Caco-2 (cell line): ENCODE measurements at regions not wholly inside any gene's neighbourhood (a gene's known extent, or its start where the extent isn't known, plus 50 kb on each side); places are given as distances from the start of the nearest gene placed in this dataset.

ENCODE experiments used
- BruUV-seq: library from RNA; stranded (reverse); fragments of 400-500 nt; replicated peaks from 2 replicates; lab custom pipeline; 2021; lab: Mats Ljungman, UMichigan
- CTCF ChIA-PET: fragments of 300-600 bp; sonication (Branson Sonifier 250); formaldehyde crosslinking; loops from one replicate; lab custom pipeline; 2022; ENCODE audit warnings: antibody characterized with exemption; lab: Charles Lee
- POLR2A ChIA-PET: fragments of 300-600 bp; sonication (Branson Sonifier 250); formaldehyde crosslinking; loops from one replicate; lab custom pipeline; 2022; ENCODE audit warnings: antibody characterized with exemption; lab: Charles Lee
- DNase-seq, 2 experiments: peaks; one replicate each; pipeline versions ENCODE4 v3.0.0 to v3.0.0-alpha.2; 2020 to 2022
- H3K27me3 ChIP-seq: replicated peaks from 2 replicates; pipeline ENCODE4 v1.6.0; 2011; ENCODE audit warnings: low read length; ENCODE audit not compliant: control insufficient read depth, insufficient read depth
- H3K36me3 ChIP-seq: 2 replicates; pipeline ENCODE4 v1.5.1; 2011; ENCODE audit warnings: low read length; ENCODE audit not compliant: control insufficient read depth, insufficient read depth
- H3K4me1 ChIP-seq: fragments of 250-450 bp; sonication (Bioruptor Pico); 2 replicates; pipeline ENCODE4 v1.5.1; 2020; ENCODE audit warnings: mild to moderate bottlenecking
- H3K4me3 ChIP-seq: 2 replicates; pipeline ENCODE4 v1.5.1; 2011; ENCODE audit warnings: low read depth, mild to moderate bottlenecking, control low read depth, low read length
- H3K9me3 ChIP-seq: fragments of 250-450 bp; sonication (Bioruptor Pico); 2 replicates; pipeline ENCODE4 v1.5.1; 2020; ENCODE audit warnings: mild to moderate bottlenecking, moderate library complexity
- H3K27ac Mint-ChIP-seq: one replicate; pipeline ENCODE4 v1.8.0; 2022; ENCODE audit warnings: mixed read lengths; ENCODE audit not compliant: unreplicated experiment
- H3K27me3 Mint-ChIP-seq: one replicate; pipeline ENCODE4 v1.8.0; 2022; ENCODE audit warnings: mixed read lengths; ENCODE audit not compliant: insufficient read depth, unreplicated experiment
- H3K36me3 Mint-ChIP-seq: one replicate; pipeline ENCODE4 v1.8.0; 2022; ENCODE audit warnings: mild to moderate bottlenecking, mixed read lengths; ENCODE audit not compliant: insufficient read depth, unreplicated experiment
- H3K4me1 Mint-ChIP-seq: one replicate; pipeline ENCODE4 v1.8.0; 2022; ENCODE audit warnings: low read depth, mixed read lengths; ENCODE audit not compliant: unreplicated experiment
- H3K4me3 Mint-ChIP-seq: one replicate; pipeline ENCODE4 v1.8.0; 2022; ENCODE audit warnings: mild to moderate bottlenecking, moderate library complexity, mixed read lengths; ENCODE audit not compliant: unreplicated experiment
- H3K9me3 Mint-ChIP-seq: one replicate; pipeline ENCODE4 v1.8.0; 2022; ENCODE audit warnings: mixed read lengths; ENCODE audit not compliant: unreplicated experiment
- CTCF ChIP-seq, 2 experiments: fragments of 200-600 bp in 1 of 2; IDR thresholded peaks; 1 replicate in 1 of 2; 2 replicates in 1 of 2; pipeline versions ENCODE4 v1.5.1 to v1.8.0; 2011 to 2022; ENCODE audit warnings: antibody characterized with exemption in 1 of 2, control low read depth in 1 of 2, inconsistent platforms in 1 of 2, low read depth in 1 of 2, low read length in 1 of 2, mild to moderate bottlenecking in 1 of 2, moderate library complexity in 1 of 2; ENCODE audit not compliant: insufficient read depth in 1 of 2, severe bottlenecking in 1 of 2, unreplicated experiment in 1 of 2
- intact Hi-C: fragments of 100-400 bp; cut with micrococcal nuclease; formaldehyde crosslinking; loops from one replicate; pipeline ENCODE4 v1.10.0; 2022; ENCODE audit not compliant: unreplicated experiment

GRCh38 chr10:118203461-118203860, 138.7 kb downstream of the FAM204A start:
- TF ChIP-seq CTCF (IDR thresholded peaks at IDR 0.05; ENCODE audit: insufficient read depth in 1 of 2, low read depth in 1 of 2, low read length in 1 of 2, severe bottlenecking in 1 of 2, unreplicated experiment in 1 of 2): no peak
- intact Hi-C loops: no loop called here
- no peaks in the 10 kb centered on the region for H3K36me3 Mint-ChIP-seq
- DNase-seq: no peak
- Histone ChIP-seq H3K27me3 (no peaks in the 10 kb centered on the region), H3K36me3 (no peaks in the 10 kb centered on the region), H3K4me3 (no peak overlapping the region), H3K9me3 (no peaks in the 10 kb centered on the region), H3K4me1 (no peaks in the 10 kb centered on the region)
- no peaks in the 10 kb centered on the region for H3K27me3 Mint-ChIP-seq
- ChIA-PET POLR2A (no interaction called here), CTCF (no interaction called here)
- no TSS peak for BruUV-seq
- H3K9me3 Mint-ChIP-seq: no peaks in the 10 kb centered on the region
- no peaks in the 10 kb centered on the region for H3K4me1 Mint-ChIP-seq
- H3K27ac Mint-ChIP-seq: no peak overlapping the region
- no peak overlapping the region for H3K4me3 Mint-ChIP-seq

- no peaks in the 10 kb centered on the region for H3K36me3 ChIP-seq
- H3K9me3 Mint-ChIP-seq: peaks cover 10% of the 10 kb centered on the region
- H3K4me3 Mint-ChIP-seq: no peak overlapping the region
- H3K27me3 ChIP-seq: no peaks in the 10 kb centered on the region
- intact Hi-C loops: no loop called here
- DNase-seq: no peak
- CTCF ChIA-PET: no interaction called here
- no peak overlapping the region for H3K27ac Mint-ChIP-seq
- POLR2A ChIA-PET: no interaction called here
- no peaks in the 10 kb centered on the region for H3K4me1 Mint-ChIP-seq
- H3K36me3 Mint-ChIP-seq: no peaks in the 10 kb centered on the region
- no TSS peak for BruUV-seq
- no peak overlapping the region for H3K4me3 ChIP-seq
- no peak for TF ChIP-seq CTCF (IDR thresholded peaks at IDR 0.05; ENCODE audit: insufficient read depth in 1 of 2, low read depth in 1 of 2, low read length in 1 of 2, severe bottlenecking in 1 of 2, unreplicated experiment in 1 of 2)
- H3K9me3 ChIP-seq: no peaks in the 10 kb centered on the region
- H3K4me1 ChIP-seq: no peaks in the 10 kb centered on the region
- H3K27me3 Mint-ChIP-seq: no peaks in the 10 kb centered on the region
Observed at GRCh38 chr10:118195729-118196128, 146.4 kb downstream of the FAM204A start.

DNA sequence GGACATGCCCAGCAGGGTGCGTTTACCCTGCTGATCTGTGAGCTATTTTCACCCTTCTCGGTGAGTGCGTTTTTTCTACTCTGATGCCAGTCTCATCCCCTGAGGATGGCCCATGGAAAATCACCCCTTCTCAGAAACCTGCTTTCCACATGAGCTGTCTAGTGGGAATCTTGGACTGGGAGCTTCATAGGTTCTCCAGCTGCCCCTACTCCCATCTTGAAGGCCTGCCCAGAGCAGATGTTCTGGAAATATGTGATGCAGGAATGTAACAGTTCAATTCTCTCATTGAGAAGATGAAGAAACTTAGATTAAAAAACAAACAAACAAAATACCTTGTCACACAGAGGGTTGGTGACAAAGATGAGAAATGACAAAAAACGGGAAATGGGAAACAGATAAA, 146.9 kb upstream of the RAB11FIP2 start:
- BruUV-seq: no TSS peak
- Histone ChIP-seq H3K9me3 (no peaks in the 10 kb centered on the region), H3K27me3 (no peaks in the 10 kb centered on the region), H3K4me1 (no peaks in the 10 kb centered on the region), H3K36me3 (no peaks in the 10 kb centered on the region), H3K4me3 (no peak overlapping the region)
- TF ChIP-seq CTCF (IDR thresholded peaks at IDR 0.05; ENCODE audit: insufficient read depth in 1 of 2, low read depth in 1 of 2, low read length in 1 of 2, severe bottlenecking in 1 of 2, unreplicated experiment in 1 of 2): no peak
- DNase-seq: no peak
- CTCF ChIA-PET: no interaction called here
- POLR2A ChIA-PET: no interaction called here
- Mint-ChIP-seq H3K9me3 (peaks cover 11% of the 10 kb centered on the region), H3K27me3 (no peaks in the 10 kb centered on the region), H3K36me3 (no peaks in the 10 kb centered on the region), H3K4me1 (no peaks in the 10 kb centered on the region), H3K27ac (no peak overlapping the region), H3K4me3 (no peak overlapping the region)
- intact Hi-C loops: no loop called here
